NCI-H1092 treated with DMSO at 0.1 percent for 48 hours (cell line): ENCODE measurements at regions not wholly inside any gene's neighbourhood (a gene's known extent, or its start where the extent isn't known, plus 50 kb on each side); places are given as distances from the start of the nearest gene placed in this dataset.

ENCODE experiments used
- DNase-seq: peaks from one replicate; lab custom pipeline; 2025; lab: John Stamatoyannopoulos, UW

DNA sequence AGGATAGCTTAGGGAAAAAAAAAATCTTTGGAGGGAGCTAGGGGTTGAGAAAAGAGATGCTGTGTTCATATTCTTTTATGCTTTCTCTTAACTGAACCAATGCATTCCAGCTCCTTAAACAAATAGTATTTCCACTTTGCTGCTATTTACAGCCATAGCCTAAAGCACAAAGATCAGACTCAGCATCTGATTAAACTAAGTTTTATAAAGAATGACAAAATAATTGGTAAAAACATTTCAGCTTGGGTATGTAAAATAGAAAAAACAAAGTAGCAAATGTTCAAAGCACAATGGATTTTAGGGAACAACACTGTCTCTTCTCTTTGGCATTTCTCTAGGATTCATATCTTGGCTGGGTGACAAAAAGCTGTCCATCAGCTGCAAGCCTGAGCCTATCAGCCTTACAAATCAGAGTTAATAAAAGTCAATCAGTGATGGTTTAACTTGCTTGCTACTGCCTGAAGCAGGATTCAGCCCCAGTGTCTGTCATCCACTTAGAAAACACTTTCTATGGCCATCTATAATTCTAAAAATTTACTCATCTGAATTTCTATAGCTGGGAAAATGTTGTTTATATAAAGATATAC lies 232.1 kb upstream of the CDIN1 start:
- DNase-seq, result no peak

DNA sequence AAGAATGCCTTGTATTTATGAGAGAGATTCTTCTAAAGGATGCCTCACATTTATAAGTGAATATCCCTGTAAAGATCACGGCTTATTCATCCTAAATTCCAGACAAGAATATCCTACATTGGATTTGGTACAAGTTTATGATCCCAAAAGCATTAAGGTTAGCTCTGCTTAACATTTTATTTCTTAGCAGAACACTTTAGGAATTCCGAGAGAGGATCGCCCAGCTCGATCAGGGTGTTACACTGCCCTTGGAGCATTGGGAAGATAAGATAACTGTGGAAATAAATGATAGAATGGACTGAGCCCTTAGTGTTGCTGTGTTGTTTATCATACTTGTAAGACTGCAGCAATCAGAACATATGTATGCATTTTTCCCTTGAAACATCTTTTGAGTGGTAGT lies 223.0 kb upstream of the CDIN1 start:
- no peak for DNase-seq

DNA sequence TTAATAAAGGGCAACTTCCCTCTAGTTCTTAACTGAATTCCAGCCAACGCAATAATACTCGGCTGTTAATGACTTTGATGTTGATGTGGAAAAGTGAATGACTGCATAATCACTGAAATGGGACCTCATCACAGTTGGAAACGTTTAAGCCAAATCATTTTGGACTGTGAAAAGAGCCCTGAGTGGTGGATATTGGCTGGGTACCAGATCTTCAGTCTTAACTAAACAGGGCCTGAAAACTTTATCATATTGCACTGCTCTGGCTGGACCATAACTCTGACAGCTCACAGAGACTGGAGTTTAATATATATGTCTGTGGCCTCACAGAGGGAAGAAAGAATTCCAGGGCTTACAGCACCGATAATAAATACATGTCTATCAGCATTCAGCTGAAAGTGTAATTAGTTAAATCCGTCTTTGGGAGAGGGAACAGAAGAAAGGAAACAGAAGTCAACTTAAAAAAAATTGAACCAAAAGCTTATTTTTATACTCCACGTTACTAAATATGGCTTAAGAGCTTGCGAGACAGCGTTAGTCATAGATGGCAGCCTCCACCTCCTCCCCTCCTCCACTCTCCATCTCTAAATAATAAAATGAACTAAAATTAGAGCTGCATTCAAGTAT lies 222.3 kb upstream of the CDIN1 start:
- no peak for DNase-seq

DNA sequence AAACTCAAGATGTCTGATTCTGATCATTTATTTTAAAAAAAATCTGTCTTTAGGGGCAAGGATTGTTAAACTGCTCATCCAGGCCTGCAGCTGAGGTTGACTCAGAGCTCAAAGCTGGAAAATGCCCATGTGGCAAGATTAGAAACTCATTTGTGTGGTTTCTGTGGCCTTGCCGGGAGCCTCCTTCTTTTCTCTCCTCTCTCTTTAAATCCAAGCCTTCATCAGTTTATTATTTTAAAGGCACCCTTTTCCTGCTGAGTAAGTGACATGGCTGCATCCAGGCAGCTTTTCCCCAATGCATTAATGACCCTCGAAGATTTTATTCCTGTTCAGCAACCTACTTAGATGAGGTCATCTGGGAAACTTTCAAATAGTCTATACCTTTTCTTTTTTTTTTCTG lies 221.3 kb upstream of the CDIN1 start:
- DNase-seq, result no peak

DNA sequence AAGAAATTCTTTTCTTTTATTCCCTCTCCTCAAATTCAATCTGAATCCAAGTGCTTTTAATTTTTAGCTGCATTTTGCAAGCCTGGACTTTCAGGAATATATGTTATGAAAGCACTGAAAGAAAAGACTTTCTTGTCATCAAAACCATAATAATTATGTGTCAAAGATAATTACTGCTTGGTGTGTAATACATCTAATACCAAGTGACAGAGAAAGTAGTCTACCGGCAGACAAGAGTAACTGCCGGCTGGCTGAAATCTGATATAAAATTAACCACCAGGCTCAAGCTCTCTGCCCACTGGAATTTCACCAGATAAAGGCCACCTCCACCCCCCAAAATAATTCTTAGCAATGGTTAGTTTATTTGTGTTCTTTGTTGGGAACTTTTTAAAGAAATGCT lies 220.9 kb upstream of the CDIN1 start:
- no peak for DNase-seq

DNA sequence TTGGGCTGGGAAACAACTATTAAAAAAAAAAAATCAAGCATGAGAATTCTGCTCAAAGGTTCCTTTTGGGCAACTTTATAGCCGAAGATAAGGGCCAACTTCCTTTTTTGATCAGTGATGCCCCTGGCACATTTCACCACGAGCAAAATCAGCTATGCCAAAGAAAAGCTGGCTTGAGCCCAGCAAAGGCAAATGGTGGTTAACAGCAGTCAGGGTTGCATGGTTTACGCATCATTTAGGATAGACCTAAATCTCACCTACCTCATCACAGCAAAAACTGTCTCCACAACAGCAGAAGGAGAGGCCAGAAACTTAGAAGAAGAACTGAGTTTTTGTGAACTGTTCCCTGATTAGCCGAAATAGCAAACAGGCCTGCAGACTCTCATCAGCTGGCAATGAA lies 220.1 kb upstream of the CDIN1 start:
- no peak for DNase-seq

DNA sequence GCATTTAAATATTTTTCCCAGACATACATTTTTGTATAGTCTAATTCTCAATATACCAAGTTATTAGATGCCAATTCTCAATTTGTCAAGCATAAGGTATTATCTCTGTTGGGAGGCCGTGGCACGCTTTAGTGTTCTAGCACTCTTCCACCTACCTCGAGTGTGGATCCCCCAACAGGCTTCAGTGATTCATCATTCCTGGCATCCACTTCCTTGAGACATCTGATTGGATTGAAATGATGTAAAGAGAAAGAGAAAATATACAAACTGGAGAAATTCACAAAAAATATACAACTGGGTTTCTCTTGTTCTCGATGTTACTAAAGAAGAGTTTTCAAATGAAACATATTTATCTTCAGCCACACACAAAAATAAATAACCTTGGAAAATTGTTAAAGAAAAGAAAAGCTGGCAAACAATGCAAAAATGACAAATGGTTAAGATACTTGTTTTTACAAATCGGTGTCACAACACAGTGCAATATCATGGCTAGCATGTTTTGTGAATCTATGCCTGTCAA lies 218.0 kb upstream of the CDIN1 start:
- DNase-seq, result no peak

DNA sequence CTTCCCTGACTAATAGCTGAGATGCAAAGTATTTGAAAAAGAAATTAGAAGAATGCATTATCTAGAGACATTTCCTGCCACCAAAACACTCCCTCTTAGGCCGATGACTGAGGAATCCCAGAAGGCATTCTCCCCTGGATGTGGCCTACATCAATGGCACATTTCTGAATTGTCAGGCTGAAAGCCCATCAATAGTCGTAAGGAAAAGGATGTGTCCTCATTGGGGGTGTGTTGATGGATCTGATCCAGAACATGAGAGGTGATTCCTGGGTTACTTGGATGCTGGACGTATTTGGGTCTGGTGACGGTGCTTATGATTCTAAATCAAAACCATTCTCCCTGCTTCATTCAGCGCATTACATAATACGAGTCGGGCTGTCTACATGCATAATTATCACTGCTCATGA lies 216.9 kb upstream of the CDIN1 start:
- no peak for DNase-seq

DNA sequence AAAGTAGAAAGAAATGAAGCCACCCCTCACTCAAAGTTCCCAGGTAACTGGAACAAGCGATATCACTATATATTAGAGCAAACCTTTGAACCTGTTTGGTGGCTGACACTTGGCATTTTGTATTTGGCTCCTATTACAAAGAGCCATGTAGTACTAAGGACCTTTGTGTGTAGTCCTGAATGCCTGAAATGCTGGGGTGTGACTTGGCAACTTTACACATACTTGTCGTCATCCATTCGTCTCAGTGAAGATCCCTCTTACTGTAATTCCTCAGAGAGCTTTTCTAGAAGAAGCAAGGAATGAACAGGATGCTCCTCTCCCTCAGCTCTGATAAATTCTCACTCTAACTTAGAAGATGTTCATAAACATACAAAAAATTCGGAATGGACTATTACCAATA lies 216.1 kb upstream of the CDIN1 start:
- DNase-seq, result no peak

DNA sequence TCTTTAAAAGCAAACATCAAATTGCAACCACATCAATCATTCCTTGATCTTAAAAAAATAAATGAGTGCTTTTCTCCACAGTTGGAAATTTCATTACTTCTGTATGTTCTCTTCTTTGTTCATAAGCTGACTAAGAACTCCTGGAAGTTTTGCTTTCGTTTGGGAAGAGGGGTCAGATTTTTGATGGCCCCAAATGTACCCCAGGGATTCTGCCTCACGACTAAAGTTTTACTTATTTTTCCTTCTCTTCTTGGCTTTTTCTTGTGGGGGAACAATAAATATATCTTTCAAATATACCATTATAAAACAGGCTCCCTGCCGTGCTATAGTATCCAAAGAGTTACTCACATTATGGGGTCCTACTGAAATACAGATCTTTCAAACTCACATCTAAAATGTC lies 215.0 kb upstream of the CDIN1 start:
- DNase-seq, result no peak

DNA sequence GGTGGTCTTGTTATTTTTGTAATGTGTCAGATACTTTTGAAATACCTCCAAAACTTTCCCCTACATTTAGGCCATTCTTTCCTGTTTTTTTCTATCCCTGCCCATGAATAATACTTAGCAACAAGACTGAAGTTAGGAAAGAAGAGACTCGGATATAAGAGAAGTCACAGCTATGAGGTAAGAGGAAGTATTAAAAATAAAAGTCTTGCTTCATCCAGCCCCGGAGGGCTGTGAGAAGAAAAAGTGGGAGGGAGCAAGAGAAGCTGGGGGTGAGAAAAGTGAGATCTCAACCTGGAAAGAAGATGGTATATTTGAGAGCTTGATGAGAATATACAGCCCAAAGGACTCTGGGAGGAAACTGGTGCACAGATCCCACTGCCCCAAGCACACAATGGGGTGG lies 213.5 kb upstream of the CDIN1 start:
- no peak for DNase-seq

DNA sequence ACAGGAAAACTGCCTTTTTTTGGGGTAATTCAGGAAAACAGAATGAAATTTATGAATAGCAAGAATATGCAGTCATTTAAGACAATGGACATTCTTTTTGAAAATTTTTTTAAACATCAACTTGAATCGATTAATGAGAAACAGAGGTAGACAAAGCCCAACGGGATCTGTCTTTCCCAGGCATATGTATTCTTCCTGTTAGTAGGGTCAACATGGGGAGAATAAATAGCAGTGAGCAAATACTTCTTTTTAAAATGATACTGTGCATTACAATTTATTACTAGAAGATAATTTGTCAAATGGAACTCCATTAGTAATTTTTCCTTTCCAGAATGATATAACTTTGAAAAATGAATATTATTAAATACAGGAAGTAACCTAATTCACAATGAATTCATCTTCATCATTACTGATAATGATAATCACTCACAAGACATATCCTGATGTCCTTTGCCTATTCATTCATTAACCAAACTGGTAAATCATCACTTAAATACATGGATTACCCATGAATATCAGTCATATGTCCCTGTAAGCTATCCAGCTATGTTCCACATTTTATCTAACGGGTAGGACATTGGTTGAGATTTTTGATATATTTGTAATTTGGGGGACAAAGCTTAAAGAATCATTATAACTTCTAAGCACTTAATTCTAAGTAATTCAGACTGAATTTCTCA lies 209.2 kb upstream of the CDIN1 start:
- DNase-seq, result no peak

DNA sequence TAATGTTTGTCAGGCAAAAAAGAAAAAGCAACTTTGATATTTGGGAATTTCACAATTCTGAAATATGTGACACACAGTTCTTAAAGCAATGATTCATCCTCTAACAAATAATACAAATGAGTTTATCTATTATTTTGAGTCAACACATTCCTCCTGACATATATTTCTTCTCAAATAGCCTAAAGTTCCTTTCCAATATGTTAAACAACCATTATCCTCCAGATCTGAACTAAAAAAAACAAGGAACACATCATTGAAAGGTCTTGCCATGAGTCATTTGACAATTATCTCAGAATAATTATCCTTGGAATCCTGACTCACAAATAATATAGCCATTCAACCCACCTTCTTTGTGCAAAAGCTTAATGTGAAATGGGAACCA lies 208.7 kb upstream of the CDIN1 start:
- no peak for DNase-seq

DNA sequence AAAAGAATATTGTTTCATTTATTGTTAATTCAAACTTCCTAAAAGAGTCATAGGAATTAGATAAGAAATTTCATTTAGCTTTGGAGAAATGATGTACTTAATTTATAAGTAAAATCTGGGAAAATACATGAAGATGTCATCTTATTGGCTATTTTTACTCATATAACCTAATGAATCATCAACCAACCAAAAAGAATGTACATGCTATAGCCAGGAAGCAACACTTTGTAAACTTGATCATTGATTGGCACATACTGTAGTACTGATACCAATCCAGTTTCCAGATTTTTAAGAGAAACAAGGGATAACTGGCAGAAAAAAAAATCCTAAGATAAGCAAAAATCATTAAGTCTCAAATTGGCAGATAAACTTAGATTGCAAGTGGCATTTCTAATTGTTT lies 207.9 kb upstream of the CDIN1 start:
- no peak for DNase-seq

DNA sequence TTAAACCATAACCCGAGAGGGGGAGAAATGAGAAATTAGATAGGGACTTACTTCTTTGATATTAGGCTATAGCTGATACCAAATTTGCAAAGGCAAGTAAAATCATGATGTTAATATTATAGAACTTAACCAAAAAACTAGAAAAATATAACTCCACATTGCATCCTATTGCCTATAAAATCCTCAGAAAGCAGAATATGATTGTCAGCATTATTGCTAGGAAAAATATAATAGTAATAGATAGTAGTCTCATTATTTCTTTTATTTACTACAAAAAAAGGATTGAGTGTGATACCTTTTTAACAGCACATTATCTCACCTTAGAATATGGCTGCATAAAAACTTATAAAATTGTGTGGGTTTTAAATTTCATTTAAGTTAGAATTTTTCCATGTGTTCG lies 206.5 kb upstream of the CDIN1 start:
- DNase-seq, result no peak

DNA sequence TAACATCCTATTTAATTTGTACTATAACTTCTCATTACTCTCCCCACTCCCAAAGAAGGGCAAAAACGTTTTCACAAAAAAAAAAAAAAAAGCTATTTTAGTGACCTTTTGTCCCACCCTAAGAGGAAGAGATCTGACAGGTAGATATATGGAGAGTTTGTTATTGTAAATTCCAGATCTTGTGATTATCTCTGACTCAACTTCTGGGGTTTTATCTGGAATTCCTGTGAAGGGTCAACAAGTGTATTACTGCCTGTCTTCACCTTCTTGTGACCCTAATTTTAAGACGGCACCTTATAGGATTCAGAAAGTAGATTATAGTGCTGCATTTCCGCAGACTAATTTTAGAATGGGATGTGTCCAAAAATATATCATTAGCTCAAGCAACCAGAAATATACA lies 205.9 kb upstream of the CDIN1 start:
- DNase-seq, result no peak

DNA sequence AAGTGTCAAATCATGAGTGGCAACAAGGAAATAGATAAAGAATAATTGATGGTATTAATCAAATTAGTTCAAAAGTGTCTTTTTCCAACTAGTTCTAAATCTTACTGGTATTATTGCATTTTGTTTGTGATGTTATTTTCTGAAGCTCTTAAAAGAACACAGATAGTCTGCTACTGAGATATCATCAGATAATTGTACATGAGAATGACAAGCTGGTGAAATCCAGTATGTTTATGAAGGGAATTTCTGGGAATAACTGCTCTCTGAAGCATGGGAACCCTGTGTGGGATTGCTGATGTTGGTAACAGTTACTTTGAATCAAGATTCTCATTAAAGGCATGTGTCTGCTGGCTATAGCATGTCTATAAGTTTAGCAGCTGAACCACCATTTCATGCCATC lies 190.3 kb upstream of the CDIN1 start:
- DNase-seq, result no peak

DNA sequence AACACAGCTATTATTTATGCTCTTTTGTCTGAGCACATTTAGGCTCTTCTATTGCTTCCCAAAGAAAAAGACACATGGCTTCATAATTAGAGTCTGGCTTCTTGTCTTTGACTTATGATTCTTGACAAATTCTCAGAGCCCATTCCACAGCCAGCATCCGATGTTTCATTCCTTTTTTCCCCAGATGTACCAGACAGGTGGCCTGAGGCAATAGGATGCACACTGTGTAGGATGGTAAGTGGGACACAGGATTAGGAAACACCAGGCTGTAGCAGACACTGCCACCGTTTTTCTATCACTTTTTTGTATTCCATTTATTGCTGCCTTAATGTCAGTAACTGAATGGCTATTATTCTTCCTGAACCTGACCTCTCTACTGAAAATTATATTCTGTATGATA lies 188.9 kb upstream of the CDIN1 start:
- no peak for DNase-seq

DNA sequence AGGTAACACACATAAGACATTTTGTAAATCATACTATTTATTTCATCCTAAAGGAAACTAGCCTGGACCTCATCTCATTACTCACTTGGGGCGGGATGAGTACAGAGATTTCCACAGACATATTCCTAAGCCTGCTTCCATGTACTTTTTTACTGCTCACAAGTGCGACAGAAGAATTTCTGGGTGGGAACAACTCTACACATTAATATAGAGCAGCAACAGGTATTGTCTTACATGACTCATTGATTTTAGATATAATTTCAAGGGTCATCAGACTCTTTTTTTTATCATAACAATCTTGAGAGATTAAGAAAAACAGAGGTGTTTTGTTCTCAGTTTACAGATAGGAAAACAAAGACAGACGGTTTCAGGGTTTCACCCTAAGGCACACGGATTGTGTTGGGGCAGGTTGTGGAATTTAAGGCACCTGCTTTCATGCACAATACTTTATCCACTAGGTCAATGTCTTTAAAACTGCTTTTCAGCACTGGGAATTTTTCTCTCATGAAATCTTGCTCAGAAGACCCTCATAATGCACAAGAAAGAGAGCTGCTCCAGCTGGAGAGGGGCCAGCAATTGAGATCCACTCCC lies 186.7 kb upstream of the CDIN1 start:
- no peak for DNase-seq

DNA sequence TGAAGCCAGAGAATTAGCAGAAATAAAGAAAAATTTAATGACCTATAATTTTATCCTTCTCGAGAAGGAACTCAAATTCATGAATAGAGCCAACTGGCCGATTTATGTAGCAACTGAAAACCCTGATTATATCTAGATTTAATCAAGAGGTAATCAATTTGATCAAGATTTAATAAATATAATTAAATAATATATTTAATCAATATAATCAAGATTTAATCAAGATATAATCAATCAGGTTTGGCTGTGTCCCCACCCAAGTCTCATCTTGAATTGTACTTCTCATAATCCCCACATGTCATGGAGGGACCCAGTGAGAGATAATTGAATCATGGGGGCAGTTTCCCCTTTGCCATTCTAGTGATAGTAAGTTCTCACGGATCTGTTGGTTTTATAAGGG lies 181.2 kb upstream of the CDIN1 start:
- DNase-seq, result no peak

DNA sequence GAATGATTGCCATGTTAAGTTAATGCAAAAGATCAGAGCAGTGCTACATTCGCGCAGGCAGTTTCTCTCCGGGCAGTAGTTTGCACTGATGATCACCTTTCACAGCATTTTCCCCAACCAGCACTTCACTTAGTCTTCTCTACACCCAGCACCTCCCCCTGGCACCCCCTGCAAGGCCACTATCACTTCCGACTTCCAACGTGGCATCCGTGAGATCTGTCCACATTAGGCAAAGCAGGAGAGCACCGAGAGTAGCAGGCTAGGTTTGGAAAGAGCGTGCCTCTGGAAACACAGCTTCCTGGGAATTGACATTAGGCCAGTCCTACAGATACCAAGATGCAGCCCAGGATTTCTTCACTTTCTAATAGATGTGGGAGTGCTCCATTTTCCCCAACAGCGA lies 180.2 kb upstream of the CDIN1 start:
- no peak for DNase-seq

DNA sequence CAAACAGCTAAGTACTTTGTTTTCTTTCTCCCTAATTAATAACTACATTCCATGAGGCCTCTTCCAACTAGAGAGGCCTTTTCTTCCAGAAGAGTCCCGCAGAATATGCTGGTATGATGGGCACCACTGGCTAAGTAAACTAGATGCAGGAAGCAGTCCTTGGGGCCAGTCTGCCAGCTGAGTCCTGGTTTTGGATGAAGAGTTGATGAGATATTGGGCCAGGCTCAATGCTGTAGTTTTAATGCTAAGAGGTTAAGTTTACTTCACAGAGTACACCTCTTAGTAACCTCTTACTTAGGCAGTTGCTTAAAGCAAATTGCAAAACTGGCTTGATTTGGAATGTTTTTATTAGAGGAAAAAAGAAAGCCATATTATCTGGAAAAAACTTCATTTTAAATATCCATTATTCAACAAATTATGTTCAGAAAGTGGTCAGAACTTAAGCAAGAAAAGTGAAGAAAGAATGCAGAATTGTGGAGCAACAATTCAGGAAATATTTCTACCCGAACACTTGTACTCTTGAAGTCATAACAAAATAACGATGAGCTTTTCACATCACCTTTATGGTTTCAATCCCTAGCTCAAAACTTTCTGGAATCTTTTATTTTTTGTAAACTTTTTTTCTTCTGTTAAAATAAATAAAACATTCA lies 178.4 kb upstream of the CDIN1 start:
- no peak for DNase-seq

DNA sequence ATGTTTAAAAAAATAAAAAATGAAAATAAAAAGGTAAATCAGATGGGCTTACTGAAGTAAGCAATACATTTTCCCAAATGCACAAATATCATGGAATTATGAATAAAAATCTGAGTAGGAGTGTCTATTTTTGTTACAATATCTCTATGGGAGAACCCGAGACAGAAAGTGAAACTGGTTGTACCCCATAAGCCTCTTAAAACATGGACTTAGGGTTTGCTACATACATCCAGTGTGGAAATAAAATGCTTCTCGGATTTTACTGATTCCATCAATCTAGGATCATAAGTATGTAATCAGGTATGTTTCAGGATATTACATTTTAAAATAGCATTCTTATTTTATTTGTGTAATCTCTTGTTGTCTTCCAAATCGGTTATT lies 177.8 kb upstream of the CDIN1 start:
- no peak for DNase-seq
